Neuronal stem cell (in vitro differentiated cells): ENCODE measurements at regions not wholly inside any gene's neighbourhood (a gene's known extent, or its start where the extent isn't known, plus 50 kb on each side); places are given as distances from the start of the nearest gene placed in this dataset.

ENCODE experiments used
- DNase-seq: peaks from one replicate; pipeline ENCODE4 v3.0.0-alpha.2; 2013; ENCODE audit warnings: low spot score
- H2AFZ ChIP-seq: one replicate; pipeline ENCODE4 v1.6.1; 2013; ENCODE audit warnings: mild to moderate bottlenecking, low read length, inconsistent platforms
- H2AK5ac ChIP-seq: 2 replicates; pipeline ENCODE4 v1.6.1; 2013; ENCODE audit warnings: low read depth, mild to moderate bottlenecking, inconsistent platforms, low read length, moderate library complexity, mixed read lengths
- H2BK120ac ChIP-seq: 2 replicates; pipeline ENCODE4 v1.6.1; 2013; ENCODE audit warnings: low read depth, mild to moderate bottlenecking, inconsistent platforms, low read length, moderate library complexity, mixed read lengths
- H2BK12ac ChIP-seq: one replicate; pipeline ENCODE4 v1.6.1; 2013; ENCODE audit warnings: low read length, inconsistent platforms
- H2BK15ac ChIP-seq: 2 replicates; pipeline ENCODE4 v1.6.1; 2013; ENCODE audit warnings: mild to moderate bottlenecking, low read length, inconsistent platforms, mixed read lengths
- H2BK5ac ChIP-seq: one replicate; pipeline ENCODE4 v1.6.1; 2013; ENCODE audit warnings: inconsistent platforms, mild to moderate bottlenecking, low read length, moderate library complexity
- H3K14ac ChIP-seq: one replicate; pipeline ENCODE4 v1.6.1; 2013; ENCODE audit warnings: low read length, inconsistent platforms
- H3K18ac ChIP-seq: 2 replicates; pipeline ENCODE4 v1.6.1; 2013; ENCODE audit warnings: low read length, inconsistent platforms
- H3K23ac ChIP-seq: 2 replicates; pipeline ENCODE4 v1.6.1; 2013; ENCODE audit warnings: low read depth, mild to moderate bottlenecking, mixed read lengths, low read length, inconsistent platforms; ENCODE audit not compliant: poor library complexity
- H3K27ac ChIP-seq: replicated peaks from 3 replicates; pipeline ENCODE4 v1.5.1; 2013; ENCODE audit warnings: low read length, inconsistent platforms
- H3K27me3 ChIP-seq, 3 experiments: 2 replicates each; pipeline ENCODE4 v1.6.1; 2013; ENCODE audit warnings: low read length in 3 of 3, mild to moderate bottlenecking in 2 of 3, inconsistent platforms in 1 of 3, low read depth in 1 of 3, mixed read lengths in 1 of 3, moderate library complexity in 1 of 3; ENCODE audit not compliant: control insufficient read depth in 3 of 3, insufficient read depth in 3 of 3
- H3K36me3 ChIP-seq, 2 donors: replicated peaks in 1 of 2; 2 replicates each; pipeline ENCODE4 v1.6.1; 2013; ENCODE audit warnings: low read length in 2 of 2; ENCODE audit not compliant: control insufficient read depth in 2 of 2, insufficient read depth in 2 of 2
- H3K4ac ChIP-seq: 2 replicates; pipeline ENCODE4 v1.6.1; 2013; ENCODE audit warnings: inconsistent platforms, mild to moderate bottlenecking, low read length, moderate library complexity
- H3K4me1 ChIP-seq, 2 donors: 1 replicate in 1 of 2; 2 replicates in 1 of 2; pipeline ENCODE4 v1.6.1; 2013; ENCODE audit warnings: low read length in 2 of 2, low read depth in 1 of 2; ENCODE audit not compliant: control insufficient read depth in 2 of 2, insufficient read depth in 1 of 2
- H3K4me2 ChIP-seq: one replicate; pipeline ENCODE4 v1.6.1; 2013; ENCODE audit warnings: mild to moderate bottlenecking, low read length, inconsistent platforms; ENCODE audit not compliant: insufficient read depth, poor library complexity, severe bottlenecking
- H3K4me3 ChIP-seq, 2 donors: 2 replicates each; pipeline ENCODE4 v1.5.1; 2013; ENCODE audit warnings: low read length in 2 of 2, mild to moderate bottlenecking in 2 of 2, inconsistent platforms in 1 of 2, moderate library complexity in 1 of 2
- H3K79me1 ChIP-seq: one replicate; pipeline ENCODE4 v1.6.1; 2013; ENCODE audit warnings: low read depth, mild to moderate bottlenecking, inconsistent platforms, low read length, moderate library complexity
- H3K9ac ChIP-seq: one replicate; pipeline ENCODE4 v1.6.1; 2013; ENCODE audit warnings: mild to moderate bottlenecking, low read depth, low read length, inconsistent platforms; ENCODE audit not compliant: poor library complexity
- H3K9me3 ChIP-seq, 2 donors: replicated peaks in 1 of 2; 2 replicates each; pipeline versions ENCODE3 to v1.6.1; 2013; ENCODE audit warnings: low read length in 2 of 2, mild to moderate bottlenecking in 2 of 2, inconsistent platforms in 1 of 2, low read depth in 1 of 2, mixed read lengths in 1 of 2, moderate library complexity in 1 of 2; ENCODE audit not compliant: control insufficient read depth in 2 of 2, insufficient read depth in 1 of 2
- H4K8ac ChIP-seq: one replicate; pipeline ENCODE4 v1.6.1; 2013; ENCODE audit warnings: low read depth, mild to moderate bottlenecking, inconsistent platforms, low read length, moderate library complexity
- H4K91ac ChIP-seq: one replicate; pipeline ENCODE4 v1.6.1; 2013; ENCODE audit warnings: low read length, low read depth, mild to moderate bottlenecking, inconsistent platforms; ENCODE audit not compliant: poor library complexity
- WGBS, 2 donors: extraction: QIAGEN DNeasy Blood & Tissue Kit; methylation state at CpG; one replicate each; pipeline ENCODE4 v1.1.7; 2013; ENCODE audit warnings: missing lambda C conversion rate in 2 of 2, mixed read lengths in 1 of 2; ENCODE audit not compliant: insufficient read length in 2 of 2, insufficient replicate concordance in 1 of 2; ENCODE audit errors: extremely low coverage in 2 of 2; 5-methylcytosine and 5-hydroxymethylcytosine counted together

DNA sequence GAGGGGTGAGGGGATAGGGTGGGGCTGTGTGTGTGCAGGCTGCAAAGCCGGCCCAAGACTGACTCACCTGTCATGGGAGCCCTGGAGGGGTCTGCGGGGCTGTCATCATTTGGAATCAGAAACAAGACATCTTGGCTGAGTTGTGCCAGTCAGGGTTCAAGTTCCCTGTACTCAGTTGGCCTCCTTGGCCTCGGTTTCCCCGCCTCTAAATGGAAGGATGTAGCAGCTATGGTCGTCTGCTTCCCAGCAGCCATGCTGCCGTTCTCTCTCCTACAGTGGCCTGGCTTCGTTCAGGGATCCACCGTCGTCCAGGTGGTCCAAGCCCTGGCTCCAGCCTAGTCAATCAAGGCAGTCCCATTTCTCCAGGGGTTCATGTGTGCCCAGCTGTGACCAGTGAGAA lies 83.6 kb upstream of the PMEPA1 start:
- no peak overlapping the region for H3K9ac ChIP-seq
- no peaks in the 10 kb centered on the region for H3K79me1 ChIP-seq
- H3K14ac ChIP-seq, result no peak overlapping the region
- H3K27ac ChIP-seq, result no peak overlapping the region
- H3K27me3 ChIP-seq, result peaks cover 0 to 21% (median 0%) of the 10 kb centered on the region in 3 experiments
- H3K18ac ChIP-seq, result no peak overlapping the region
- H2AK5ac ChIP-seq, result peak overlapping the region; percentile 32
- peak overlapping the region; percentile 24 for H2BK12ac ChIP-seq
- no CpG with 5 or more reads among the region's 9 CpGs for WGBS, 2 donors
- no peak for DNase-seq
- no peaks in the 10 kb centered on the region for H3K36me3 ChIP-seq
- no peak overlapping the region for H3K4ac ChIP-seq
- H3K4me2 ChIP-seq, result no peak overlapping the region
- no peak overlapping the region for H2BK120ac ChIP-seq
- no peak overlapping the region for H3K23ac ChIP-seq
- H2BK15ac ChIP-seq, result no peak overlapping the region
- no peak overlapping the region for H4K8ac ChIP-seq
- no peaks in the 10 kb centered on the region for H3K9me3 ChIP-seq
- H2AFZ ChIP-seq, result no peak overlapping the region
- no peak overlapping the region for H4K91ac ChIP-seq
- H3K4me3 ChIP-seq, result no peak overlapping the region
- H2BK5ac ChIP-seq, result no peak overlapping the region
- H3K4me1 ChIP-seq, result no peaks in the 10 kb centered on the region

DNA sequence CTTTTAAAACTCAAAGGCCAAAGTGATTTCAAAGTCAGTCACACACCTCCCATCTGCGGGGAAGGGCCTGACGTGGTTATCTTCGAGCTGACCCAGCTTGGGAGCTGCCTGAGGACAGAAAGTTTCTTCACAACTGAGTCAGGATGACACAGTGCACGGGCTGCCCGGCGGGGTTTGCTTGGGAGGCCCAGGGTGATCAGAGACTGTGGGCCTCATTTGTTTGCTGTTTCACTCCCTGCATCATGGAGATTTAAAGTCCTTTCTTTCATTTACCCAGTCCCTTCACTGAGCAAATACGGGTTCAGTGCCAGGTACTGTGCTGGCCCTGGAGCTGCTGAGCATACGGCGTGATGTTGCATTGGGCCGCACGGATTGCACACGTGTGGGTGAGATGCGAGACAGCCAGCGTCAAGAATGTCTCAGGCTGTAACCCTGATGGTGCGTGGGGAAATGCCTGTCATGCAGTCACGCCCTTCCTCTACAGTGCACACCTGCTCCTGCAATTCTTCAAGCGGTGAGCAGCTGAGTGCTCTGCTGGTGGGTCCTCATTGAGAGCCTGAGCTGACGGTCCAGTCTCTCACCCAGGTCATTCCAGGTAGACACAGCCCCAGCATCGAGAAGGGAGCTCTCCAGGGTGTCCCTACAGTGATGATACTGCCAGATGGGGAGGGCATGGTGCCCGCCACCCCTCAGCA lies 82.7 kb upstream of the PMEPA1 start:
- Histone ChIP-seq H3K23ac (no peak overlapping the region), H3K27ac (no peak overlapping the region)

DNA sequence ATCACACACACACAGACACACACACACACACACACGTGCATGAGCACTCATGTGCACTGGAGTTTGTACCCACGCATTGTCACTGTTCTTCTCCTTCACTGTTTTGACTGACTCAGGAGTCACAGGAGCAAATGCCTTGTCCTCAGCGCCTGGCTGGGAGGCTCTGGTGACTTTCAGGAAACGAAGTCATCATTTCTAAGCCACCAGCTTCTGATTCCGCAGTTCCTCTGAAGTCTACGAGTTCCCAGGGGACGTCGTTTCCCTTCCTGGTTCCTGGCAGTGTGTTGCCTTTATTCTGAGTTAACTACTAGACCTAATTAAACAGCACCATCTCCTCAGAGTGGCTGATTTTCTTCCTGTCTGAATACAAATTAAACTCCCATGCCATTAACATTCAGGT lies 82.2 kb upstream of the PMEPA1 start:
- Histone ChIP-seq H4K91ac (no peak overlapping the region), H2BK12ac (no peak overlapping the region), H3K14ac (no peak overlapping the region), H2AFZ (no peak overlapping the region), H2BK15ac (no peak overlapping the region), H3K36me3 (no peaks in the 10 kb centered on the region), H3K18ac (no peak overlapping the region), H3K4ac (no peak overlapping the region), H3K79me1 (no peaks in the 10 kb centered on the region), H2BK120ac (no peak overlapping the region), H2BK5ac (no peak overlapping the region), H4K8ac (no peak overlapping the region), H3K9me3 (no peaks in the 10 kb centered on the region), H3K27me3 (peaks cover 0 to 21% (median 0%) of the 10 kb centered on the region in 3 experiments), H3K27ac (no peak overlapping the region), H3K4me3 (no peak overlapping the region), H3K9ac (no peak overlapping the region), H3K4me2 (no peak overlapping the region), H3K4me1 (no peaks in the 10 kb centered on the region), H2AK5ac (no peak overlapping the region), H3K23ac (no peak overlapping the region)
- no CpG with 5 or more reads among the region's 8 CpGs for WGBS, 2 donors
- no peak for DNase-seq

More for the DNA sequence above, 82.7 kb upstream of the PMEPA1 start:
- Histone ChIP-seq H3K36me3 (no peaks in the 10 kb centered on the region), H3K4me2 (no peak overlapping the region), H2BK15ac (no peak overlapping the region), H4K8ac (no peak overlapping the region), H2BK5ac (no peak overlapping the region), H3K27me3 (peaks cover 0 to 21% (median 0%) of the 10 kb centered on the region in 3 experiments), H3K4me3 (no peak overlapping the region), H2BK12ac (no peak overlapping the region), H3K9ac (no peak overlapping the region), H4K91ac (no peak overlapping the region), H3K79me1 (no peaks in the 10 kb centered on the region), H3K4me1 (no peaks in the 10 kb centered on the region), H3K4ac (no peak overlapping the region), H2AFZ (no peak overlapping the region), H2AK5ac (peak overlapping the region; percentile 34), H3K18ac (peak overlapping the region; percentile 54), H3K14ac (peak overlapping the region; percentile 72), H2BK120ac (no peak overlapping the region), H3K9me3 (no peaks in the 10 kb centered on the region)
- no peak for DNase-seq
- no CpG with 5 or more reads among the region's 20 CpGs for WGBS, 2 donors

DNA sequence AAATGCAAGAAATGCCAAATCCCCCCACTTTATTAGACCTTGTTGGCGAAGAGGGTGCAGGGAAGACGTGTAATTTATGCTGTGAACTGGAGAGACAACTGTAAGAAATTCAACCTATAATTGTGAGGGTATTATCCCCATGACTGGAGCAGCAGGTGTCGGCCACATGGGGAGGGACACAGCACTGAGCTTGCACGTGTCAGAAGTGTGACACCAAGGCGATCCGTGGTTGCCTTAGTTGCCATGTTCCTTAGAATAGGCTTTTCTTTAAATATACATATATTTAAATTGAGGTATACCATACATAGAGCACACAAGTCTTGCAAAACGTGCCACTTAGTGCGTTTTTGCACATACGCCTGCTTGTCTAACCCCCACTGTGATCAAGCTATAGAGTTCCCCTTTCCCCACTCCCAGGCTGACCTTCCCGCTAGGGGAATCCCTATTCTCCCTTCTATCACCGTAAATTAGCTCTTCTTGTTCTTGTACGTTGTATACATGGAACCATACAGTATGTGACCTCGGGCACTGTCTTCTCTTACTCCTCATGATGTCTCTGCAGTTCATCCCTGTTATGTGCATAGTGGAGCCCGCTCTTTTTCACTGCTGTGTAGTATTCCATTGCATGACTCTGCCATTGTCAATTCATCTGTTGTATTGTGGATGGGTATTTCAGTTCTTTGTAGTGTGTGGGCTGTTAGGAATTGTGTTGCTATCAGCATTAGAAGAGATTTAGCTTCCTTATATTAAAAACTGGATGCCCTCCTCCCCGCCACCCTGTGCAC lies 81.6 kb upstream of the PMEPA1 start:
- Histone ChIP-seq H2BK120ac (no peak overlapping the region), H3K23ac (no peak overlapping the region), H4K8ac (no peak overlapping the region), H3K9me3 (no peaks in the 10 kb centered on the region), H3K27ac (no peak overlapping the region), H3K4ac (no peak overlapping the region), H2BK12ac (no peak overlapping the region), H3K36me3 (no peaks in the 10 kb centered on the region), H2AFZ (no peak overlapping the region), H3K27me3 (peaks cover 0 to 21% (median 0%) of the 10 kb centered on the region in 3 experiments), H3K9ac (no peak overlapping the region), H3K79me1 (no peaks in the 10 kb centered on the region), H3K4me1 (no peaks in the 10 kb centered on the region), H3K4me3 (no peak overlapping the region), H2BK15ac (no peak overlapping the region), H3K18ac (no peak overlapping the region), H2AK5ac (no peak overlapping the region), H4K91ac (no peak overlapping the region), H2BK5ac (no peak overlapping the region), H3K14ac (no peak overlapping the region), H3K4me2 (no peak overlapping the region)
- no peak for DNase-seq
- WGBS, 2 donors, result no CpG with 5 or more reads among the region's 15 CpGs
